ENCODE measurements at regions not wholly inside any gene's neighbourhood (a gene's known extent, or its start where the extent isn't known, plus 50 kb on each side); places are given as distances from the start of the nearest gene placed in this dataset.

DNA sequence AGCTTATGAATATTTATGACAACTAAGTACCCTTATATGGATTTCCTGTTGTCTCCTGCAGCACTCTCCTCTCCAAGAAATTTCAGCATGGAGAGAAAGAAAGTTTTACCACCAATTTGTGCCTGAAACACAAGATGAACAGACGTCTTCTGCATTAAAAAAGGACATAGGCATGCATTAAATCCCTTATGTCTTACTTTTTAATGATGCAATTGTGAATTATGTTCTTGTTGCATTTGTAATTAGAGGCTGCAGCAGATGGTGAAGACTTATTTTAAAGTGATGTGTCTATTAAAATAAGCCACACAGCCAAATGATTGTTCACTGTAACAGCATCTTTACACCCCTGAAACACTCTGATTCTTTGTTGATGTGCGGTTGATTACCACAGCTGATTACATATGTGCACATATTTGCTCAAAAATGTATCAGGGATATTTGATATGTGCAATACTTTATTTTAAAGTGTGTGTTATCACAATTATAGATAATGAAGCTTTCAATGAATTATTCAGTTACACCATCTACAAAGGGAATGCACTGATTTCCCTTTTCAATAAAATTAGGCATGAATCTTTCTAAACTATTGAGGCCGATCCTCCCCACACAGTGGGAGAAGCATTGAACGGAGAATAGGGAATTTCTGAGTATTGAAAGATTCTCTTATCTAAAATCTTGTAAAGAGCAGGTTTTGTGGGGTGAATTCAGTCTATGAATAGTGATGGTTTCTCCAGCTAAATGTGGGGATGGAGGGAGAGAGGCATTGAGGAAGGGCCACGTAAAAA is 585.1 kb downstream of the SLC4A3 start:
- TF ChIP-seq, protein P1, sequence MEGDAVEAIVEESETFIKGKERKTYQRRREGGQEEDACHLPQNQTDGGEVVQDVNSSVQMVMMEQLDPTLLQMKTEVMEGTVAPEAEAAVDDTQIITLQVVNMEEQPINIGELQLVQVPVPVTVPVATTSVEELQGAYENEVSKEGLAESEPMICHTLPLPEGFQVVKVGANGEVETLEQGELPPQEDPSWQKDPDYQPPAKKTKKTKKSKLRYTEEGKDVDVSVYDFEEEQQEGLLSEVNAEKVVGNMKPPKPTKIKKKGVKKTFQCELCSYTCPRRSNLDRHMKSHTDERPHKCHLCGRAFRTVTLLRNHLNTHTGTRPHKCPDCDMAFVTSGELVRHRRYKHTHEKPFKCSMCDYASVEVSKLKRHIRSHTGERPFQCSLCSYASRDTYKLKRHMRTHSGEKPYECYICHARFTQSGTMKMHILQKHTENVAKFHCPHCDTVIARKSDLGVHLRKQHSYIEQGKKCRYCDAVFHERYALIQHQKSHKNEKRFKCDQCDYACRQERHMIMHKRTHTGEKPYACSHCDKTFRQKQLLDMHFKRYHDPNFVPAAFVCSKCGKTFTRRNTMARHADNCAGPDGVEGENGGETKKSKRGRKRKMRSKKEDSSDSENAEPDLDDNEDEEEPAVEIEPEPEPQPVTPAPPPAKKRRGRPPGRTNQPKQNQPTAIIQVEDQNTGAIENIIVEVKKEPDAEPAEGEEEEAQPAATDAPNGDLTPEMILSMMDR (IDR thresholded peaks at IDR 0.05): no peak
- TF ChIP-seq EP300 (IDR thresholded peaks at IDR 0.05): no peak
- no peak for TF ChIP-seq POLR2A (IDR thresholded peaks at IDR 0.05)
